ENCODE measurements at regions not wholly inside any gene's neighbourhood (a gene's known extent, or its start where the extent isn't known, plus 50 kb on each side); places are given as distances from the start of the nearest gene placed in this dataset.

DNA sequence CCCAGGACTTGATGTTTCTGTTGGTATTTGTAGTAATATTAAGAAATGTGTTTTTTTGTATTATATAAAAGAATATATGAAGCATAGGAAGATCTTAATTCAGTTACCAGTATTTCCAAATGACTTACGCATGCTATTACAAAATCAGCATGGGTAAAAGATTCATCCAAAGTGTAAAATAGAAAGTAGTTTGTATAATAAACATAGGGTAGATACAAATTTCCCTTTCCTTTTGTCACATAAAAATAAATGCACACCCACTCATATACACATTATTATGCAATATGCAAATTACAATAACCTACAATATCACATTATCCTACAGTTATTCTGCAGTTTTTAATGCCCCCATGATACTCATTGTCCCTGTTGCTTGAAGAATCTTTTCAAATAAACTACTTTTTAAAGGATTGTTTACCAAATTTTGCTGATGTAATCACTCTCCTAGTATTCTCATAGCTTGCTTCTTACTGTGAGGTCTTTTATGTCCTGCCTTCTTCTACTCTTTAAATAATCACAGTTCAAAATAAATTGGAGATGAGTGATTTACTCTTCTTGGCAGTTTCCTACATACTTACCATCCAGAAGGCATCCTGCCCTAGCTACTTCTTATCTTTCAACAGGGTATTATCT is 244.0 kb downstream of the CASP12 start (continued):
- TF ChIP-seq ZNF404 (tag by site-specific recombination; IDR thresholded peaks at IDR 0.05) = no peak
- no peak for TF ChIP-seq ZNF654 (tag by site-specific recombination; IDR thresholded peaks at IDR 0.05; ENCODE audit: low read depth)
- no peak for TF ChIP-seq KLF1 (tag by site-specific recombination; IDR thresholded peaks at IDR 0.05)
- TF ChIP-seq HIC1 (tag by site-specific recombination; IDR thresholded peaks at IDR 0.05) = no peak

GRCh38 chr11:104653407-104653806 is 244.9 kb downstream of the CASP12 start:
- no peaks in the 10 kb centered on the region for H3K9me3 ChIP-seq (ENCODE audit: control insufficient read depth, insufficient read depth, low read depth, low read length)
- 0 out of 2 replicates have a peak, but pooled peaks have one; percentile 21 for TF ChIP-seq ZBTB48 (tag by site-specific recombination; IDR thresholded peaks at IDR 0.05)
- no peak for TF ChIP-seq ZNF501 (tag by site-specific recombination; IDR thresholded peaks at IDR 0.05)
- no peak overlapping the region for H3K27ac ChIP-seq (ENCODE audit: extremely low read depth, low read depth, low read length)
- no peaks in the 10 kb centered on the region for H3K4me1 ChIP-seq (ENCODE audit: control insufficient read depth, insufficient read depth, low read length)
- POLR2A ChIA-PET = no interaction called here
- CTCF ChIA-PET = no interaction called here
- no peak overlapping the region for H3K4me3 ChIP-seq (ENCODE audit: low read depth, low read length)
- no peaks in the 10 kb centered on the region for H3K36me3 ChIP-seq (ENCODE audit: control insufficient read depth in 2 of 2, insufficient read depth in 1 of 2, low read length in 2 of 2)

- no peaks in the 10 kb centered on the region for H3K4me1 ChIP-seq (ENCODE audit: control insufficient read depth, insufficient read depth, low read length)
- POLR2A ChIA-PET = no interaction called here
These were observed 245.3 kb downstream of the CASP12 start for GRCh38 chr11:104652996-104653395.

More at GRCh38 chr11:104652996-104653395, 245.3 kb downstream of the CASP12 start:
- no peak for TF ChIP-seq ZNF221 (tag by site-specific recombination; IDR thresholded peaks at IDR 0.05; ENCODE audit: borderline replicate concordance)
- TF ChIP-seq ZNF350 (tag by site-specific recombination; IDR thresholded peaks at IDR 0.05) = no peak
- TF ChIP-seq, protein P1, sequence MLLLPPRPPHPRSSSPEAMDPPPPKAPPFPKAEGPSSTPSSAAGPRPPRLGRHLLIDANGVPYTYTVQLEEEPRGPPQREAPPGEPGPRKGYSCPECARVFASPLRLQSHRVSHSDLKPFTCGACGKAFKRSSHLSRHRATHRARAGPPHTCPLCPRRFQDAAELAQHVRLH (tag by site-specific recombination; IDR thresholded peaks at IDR 0.05) = no peak
- TF ChIP-seq ZNF324 (tag by site-specific recombination; IDR thresholded peaks at IDR 0.05) = no peak
- TF ChIP-seq PRDM2 (tag by site-specific recombination; IDR thresholded peaks at IDR 0.05; ENCODE audit: borderline replicate concordance) = no peak
- TF ChIP-seq ZNF248 (tag by site-specific recombination; IDR thresholded peaks at IDR 0.05) = no peak
- no peak for TF ChIP-seq ZNF530 (tag by site-specific recombination; IDR thresholded peaks at IDR 0.05; ENCODE audit: low read depth)
- TF ChIP-seq ZNF514 (tag by site-specific recombination; IDR thresholded peaks at IDR 0.05) = no peak
- no peak for TF ChIP-seq KLF1 (tag by site-specific recombination; IDR thresholded peaks at IDR 0.05)
- CTCF ChIA-PET = no interaction called here
- Histone ChIP-seq H3K4me3 (ENCODE audit: low read depth, low read length) (no peak overlapping the region), H3K27ac (ENCODE audit: extremely low read depth, low read depth, low read length) (no peak overlapping the region), H3K9me3 (ENCODE audit: control insufficient read depth, insufficient read depth, low read depth, low read length) (no peaks in the 10 kb centered on the region), H3K36me3 (ENCODE audit: control insufficient read depth in 2 of 2, insufficient read depth in 1 of 2, low read length in 2 of 2) (no peaks in the 10 kb centered on the region)

All from HEK293 (cell line).